CD8-positive, alpha-beta memory T cell (primary cell): ENCODE measurements at regions not wholly inside any gene's neighbourhood (a gene's known extent, or its start where the extent isn't known, plus 50 kb on each side); places are given as distances from the start of the nearest gene placed in this dataset.
"Not testable (repeated sequence)": the region's sequence is repeated elsewhere in the genome, so short reads cannot be mapped to it uniquely, and the experiment has no call there.

ENCODE experiments used
- CTCF ChIA-PET: fragments of 350-600 bp; sonication (Branson Sonifier 250); formaldehyde crosslinking; loops from one replicate; lab custom pipeline; 2021; ENCODE audit warnings: antibody characterized with exemption; lab: Charles Lee
- POLR2A ChIA-PET: fragments of 350-600 bp; sonication (Branson Sonifier 250); formaldehyde crosslinking; loops from one replicate; lab custom pipeline; 2021; ENCODE audit warnings: antibody characterized with exemption; lab: Charles Lee
- DNase-seq, 5 donors: peaks; one replicate each; pipeline versions ENCODE4 v3.0.0 to v3.0.0-alpha.2; 2020 to 2022; ENCODE audit warnings: mixed read lengths in 1 of 5
- H3K27ac ChIP-seq: one replicate; pipeline ENCODE4 v1.7.0; 2013; ENCODE audit warnings: low read depth, mild to moderate bottlenecking, low read length, moderate library complexity
- H3K27me3 ChIP-seq: 2 replicates; pipeline ENCODE4 v1.7.0; 2013; ENCODE audit warnings: low read length, mild to moderate bottlenecking; ENCODE audit not compliant: insufficient read depth, poor library complexity, severe bottlenecking
- H3K36me3 ChIP-seq: 2 replicates; pipeline ENCODE4 v1.7.0; 2013; ENCODE audit warnings: mild to moderate bottlenecking, low read length, moderate library complexity; ENCODE audit not compliant: insufficient read depth
- H3K4me1 ChIP-seq: 2 replicates; pipeline ENCODE4 v1.7.0; 2013; ENCODE audit warnings: mild to moderate bottlenecking, low read length, moderate library complexity; ENCODE audit not compliant: insufficient read depth
- H3K4me3 ChIP-seq: 2 replicates; pipeline ENCODE4 v1.7.0; 2013; ENCODE audit warnings: mild to moderate bottlenecking, low read length
- H3K9me3 ChIP-seq: 2 replicates; pipeline ENCODE4 v1.7.0; 2013; ENCODE audit warnings: mild to moderate bottlenecking, low read length
- H3K27ac Mint-ChIP-seq, 8 donors: one replicate each; pipeline ENCODE4 v1.8.0; 2020 to 2021; ENCODE audit warnings: mixed read lengths in 8 of 8, mild to moderate bottlenecking in 6 of 8, inconsistent platforms in 3 of 8, moderate library complexity in 3 of 8
- H3K27me3 Mint-ChIP-seq, 2 donors: one replicate each; pipeline ENCODE4 v1.8.0; 2020 to 2021; ENCODE audit warnings: mixed read lengths in 2 of 2, mild to moderate bottlenecking in 1 of 2, moderate library complexity in 1 of 2
- H3K36me3 Mint-ChIP-seq, 3 donors: one replicate each; pipeline ENCODE4 v1.8.0; 2020 to 2021; ENCODE audit warnings: mixed read lengths in 3 of 3, inconsistent platforms in 1 of 3, mild to moderate bottlenecking in 1 of 3
- H3K4me1 Mint-ChIP-seq, 3 donors: one replicate each; pipeline ENCODE4 v1.8.0; 2020 to 2021; ENCODE audit warnings: mixed read lengths in 3 of 3, inconsistent platforms in 1 of 3, mild to moderate bottlenecking in 1 of 3
- H3K4me3 Mint-ChIP-seq, 7 donors: one replicate each; pipeline ENCODE4 v1.8.0; 2020 to 2021; ENCODE audit warnings: mixed read lengths in 7 of 7, mild to moderate bottlenecking in 6 of 7, moderate library complexity in 4 of 7, inconsistent platforms in 2 of 7
- H3K9me3 Mint-ChIP-seq, 5 donors: one replicate each; pipeline ENCODE4 v1.8.0; 2020 to 2022; ENCODE audit warnings: mixed read lengths in 5 of 5, mild to moderate bottlenecking in 3 of 5, moderate library complexity in 2 of 5, inconsistent platforms in 1 of 5

- no peaks in the 10 kb centered on the region for H3K36me3 ChIP-seq
- no peaks in the 10 kb centered on the region for H3K36me3 Mint-ChIP-seq
- no peak overlapping the region for H3K27ac Mint-ChIP-seq
- no peaks in the 10 kb centered on the region for H3K4me1 Mint-ChIP-seq
- POLR2A ChIA-PET = no interaction called here
- no peak overlapping the region for H3K4me3 ChIP-seq
- no peaks in the 10 kb centered on the region for H3K27me3 ChIP-seq
- CTCF ChIA-PET = no interaction called here
- no peak for DNase-seq
- no peaks in the 10 kb centered on the region for H3K27me3 Mint-ChIP-seq
- peaks cover 4 to 35% (median 16%) of the 10 kb centered on the region in 5 donors for H3K9me3 Mint-ChIP-seq
- no peaks in the 10 kb centered on the region for H3K9me3 ChIP-seq
- H3K4me1 ChIP-seq = no peaks in the 10 kb centered on the region
- H3K27ac ChIP-seq = no peak overlapping the region
- H3K4me3 Mint-ChIP-seq = no peak overlapping the region
These were observed 447.9 kb downstream of the SPATA31D1 start for GRCh38 chr9:82436475-82436874.

DNA sequence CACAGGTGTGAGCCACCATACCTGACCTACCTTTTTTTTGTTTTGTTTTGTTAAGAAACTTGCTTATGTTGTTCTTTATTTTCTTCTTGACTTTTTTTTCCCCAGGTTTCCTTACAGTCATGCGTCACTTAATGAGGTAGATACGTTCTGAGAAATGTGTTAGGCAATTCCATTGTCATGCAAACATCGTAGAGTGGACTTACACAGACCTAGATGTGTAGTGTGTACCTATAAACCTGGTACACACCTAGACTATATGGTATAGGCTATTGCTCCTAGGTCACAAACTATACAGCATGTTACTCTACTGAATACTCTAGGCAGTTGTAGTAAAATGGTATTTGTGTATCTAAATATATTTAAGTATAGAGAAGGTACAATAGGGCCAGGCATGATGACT lies 448.6 kb downstream of the SPATA31D1 start:
- H3K4me3 Mint-ChIP-seq, POLR2A ChIA-PET: not testable (repeated sequence)

DNA sequence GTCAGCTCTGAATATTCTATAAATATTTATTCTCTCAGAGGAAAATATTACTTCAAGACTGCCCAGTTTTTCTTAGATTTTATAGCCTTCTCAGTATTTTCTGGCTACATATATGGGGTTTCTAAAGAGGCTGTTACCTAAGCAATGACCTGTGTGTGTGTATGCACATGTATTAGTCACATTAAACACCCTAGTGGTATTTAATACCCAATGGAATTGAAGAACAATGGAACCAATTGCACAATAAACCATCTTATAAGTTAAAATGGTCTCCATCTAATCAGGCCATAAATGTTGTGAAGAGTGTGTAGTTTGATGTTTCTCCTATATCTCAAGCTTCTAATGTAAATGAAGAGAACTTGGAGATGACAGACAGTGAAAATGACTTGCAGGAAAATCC lies 450.0 kb downstream of the SPATA31D1 start:
- Mint-ChIP-seq H3K27ac (no peak overlapping the region), H3K36me3 (no peaks in the 10 kb centered on the region), H3K9me3 (peaks cover 7 to 43% (median 16%) of the 10 kb centered on the region in 5 donors), H3K4me1 (no peaks in the 10 kb centered on the region), H3K27me3 (no peaks in the 10 kb centered on the region), H3K4me3 (no peak overlapping the region)
- Histone ChIP-seq H3K4me1 (no peaks in the 10 kb centered on the region), H3K36me3 (no peaks in the 10 kb centered on the region), H3K27ac (no peak overlapping the region), H3K27me3 (no peaks in the 10 kb centered on the region), H3K9me3 (no peaks in the 10 kb centered on the region), H3K4me3 (no peak overlapping the region)
- CTCF ChIA-PET = no interaction called here
- no peak for DNase-seq
- POLR2A ChIA-PET = no interaction called here

More for the DNA sequence above, 448.6 kb downstream of the SPATA31D1 start:
- H3K36me3 Mint-ChIP-seq, H3K27ac Mint-ChIP-seq, H3K27ac ChIP-seq, H3K36me3 ChIP-seq, H3K9me3 ChIP-seq, H3K27me3 Mint-ChIP-seq, H3K4me1 Mint-ChIP-seq, DNase-seq, H3K4me1 ChIP-seq, H3K27me3 ChIP-seq, CTCF ChIA-PET, H3K4me3 ChIP-seq: not testable (repeated sequence)
- peaks cover 7 to 39% (median 14%) of the 10 kb centered on the region in 5 donors for H3K9me3 Mint-ChIP-seq

DNA sequence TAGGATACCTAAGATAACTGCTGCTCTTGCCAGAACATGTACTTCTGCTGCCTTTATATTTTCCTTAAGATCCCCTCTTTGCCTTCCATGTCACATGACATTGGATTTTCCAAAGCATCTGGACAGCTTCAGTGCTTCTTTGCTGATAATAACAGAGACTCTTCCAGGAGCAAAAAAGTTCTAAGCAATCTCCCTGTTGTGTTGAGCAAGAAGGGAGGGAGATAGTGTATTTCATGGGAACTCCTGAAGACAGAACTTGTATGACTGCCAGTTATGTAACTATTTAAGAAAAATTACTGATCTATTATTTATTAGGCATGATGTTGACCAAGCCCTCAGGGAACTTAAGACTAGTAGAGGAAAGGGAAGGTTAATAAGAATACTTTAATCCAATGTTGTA lies 454.7 kb downstream of the SPATA31D1 start:
- DNase-seq = no peak
- H3K4me1 Mint-ChIP-seq = no peaks in the 10 kb centered on the region
- no peak overlapping the region for H3K4me3 Mint-ChIP-seq
- H3K4me3 ChIP-seq = no peak overlapping the region
- no peaks in the 10 kb centered on the region for H3K27me3 Mint-ChIP-seq
- no peaks in the 10 kb centered on the region for H3K9me3 ChIP-seq
- no peaks in the 10 kb centered on the region for H3K4me1 ChIP-seq
- ChIA-PET CTCF (no interaction called here), POLR2A (no interaction called here)
- no peaks in the 10 kb centered on the region for H3K36me3 Mint-ChIP-seq
- no peak overlapping the region for H3K27ac Mint-ChIP-seq
- H3K36me3 ChIP-seq = no peaks in the 10 kb centered on the region
- peaks cover 7 to 41% (median 19%) of the 10 kb centered on the region in 5 donors for H3K9me3 Mint-ChIP-seq
- no peak overlapping the region for H3K27ac ChIP-seq
- no peaks in the 10 kb centered on the region for H3K27me3 ChIP-seq

DNA sequence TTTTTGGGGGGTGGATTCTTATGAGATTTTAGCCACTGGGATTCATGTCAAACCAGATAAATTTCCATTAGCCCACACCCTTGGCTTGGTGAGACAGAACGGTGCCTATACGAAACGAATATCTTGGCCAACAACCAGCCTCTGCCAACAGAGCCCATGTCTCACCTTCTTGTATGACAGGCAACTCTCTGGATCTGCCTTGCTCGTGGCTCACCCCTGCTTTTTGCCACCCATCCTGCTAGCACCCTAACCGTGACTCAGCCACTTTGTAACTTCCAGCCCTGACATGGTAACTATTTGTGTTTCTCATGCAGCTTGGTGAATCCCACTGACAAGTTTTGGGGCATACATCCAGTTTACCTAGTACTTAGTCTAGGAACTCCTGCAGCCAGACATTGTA lies 457.0 kb downstream of the SPATA31D1 start:
- Mint-ChIP-seq H3K27ac (no peak overlapping the region), H3K4me1 (no peaks in the 10 kb centered on the region), H3K9me3 (peaks cover 5 to 34% (median 13%) of the 10 kb centered on the region in 5 donors), H3K36me3 (no peaks in the 10 kb centered on the region), H3K4me3 (no peak overlapping the region), H3K27me3 (no peaks in the 10 kb centered on the region)
- H3K27ac ChIP-seq = no peak overlapping the region
- H3K9me3 ChIP-seq = no peaks in the 10 kb centered on the region
- POLR2A ChIA-PET = no interaction called here
- no peaks in the 10 kb centered on the region for H3K4me1 ChIP-seq
- H3K36me3 ChIP-seq = no peaks in the 10 kb centered on the region
- DNase-seq = no peak
- CTCF ChIA-PET = no interaction called here
- H3K4me3 ChIP-seq = no peak overlapping the region
- no peaks in the 10 kb centered on the region for H3K27me3 ChIP-seq

- no peaks in the 10 kb centered on the region for H3K9me3 ChIP-seq
- peaks cover 6 to 38% (median 17%) of the 10 kb centered on the region in 5 donors for H3K9me3 Mint-ChIP-seq
- H3K36me3 ChIP-seq = no peaks in the 10 kb centered on the region
- no peaks in the 10 kb centered on the region for H3K27me3 Mint-ChIP-seq
- no peak overlapping the region for H3K4me3 Mint-ChIP-seq
- no peaks in the 10 kb centered on the region for H3K36me3 Mint-ChIP-seq
- no peak overlapping the region for H3K27ac ChIP-seq
- no peak for DNase-seq
- POLR2A ChIA-PET = no interaction called here
- H3K27ac Mint-ChIP-seq = no peak overlapping the region
- CTCF ChIA-PET = no interaction called here
- H3K4me3 ChIP-seq = no peak overlapping the region
- H3K4me1 Mint-ChIP-seq = no peaks in the 10 kb centered on the region
- no peaks in the 10 kb centered on the region for H3K27me3 ChIP-seq
- H3K4me1 ChIP-seq = no peaks in the 10 kb centered on the region
These were observed 458.8 kb downstream of the SPATA31D1 start for GRCh38 chr9:82447343-82447742.

GRCh38 chr9:82449986-82450385 lies 461.4 kb downstream of the SPATA31D1 start:
- H3K4me3 Mint-ChIP-seq = no peak overlapping the region
- no peak overlapping the region for H3K27ac Mint-ChIP-seq
- CTCF ChIA-PET = no interaction called here

GRCh38 chr9:82454509-82455190 lies 466.1 kb downstream of the SPATA31D1 start:
- no peaks in the 10 kb centered on the region for H3K9me3 ChIP-seq
- Mint-ChIP-seq H3K27ac (no peak overlapping the region), H3K4me1 (no peaks in the 10 kb centered on the region), H3K36me3 (peaks cover 0 to 3% (median 0%) of the 10 kb centered on the region in 3 donors), H3K27me3 (no peaks in the 10 kb centered on the region), H3K9me3 (peaks cover 2 to 32% (median 5%) of the 10 kb centered on the region in 5 donors), H3K4me3 (no peak overlapping the region)
- no peak for DNase-seq
- H3K4me1 ChIP-seq = no peaks in the 10 kb centered on the region
- H3K27me3 ChIP-seq = no peaks in the 10 kb centered on the region
- ChIA-PET CTCF (no interaction called here), POLR2A (no interaction called here)
- no peak overlapping the region for H3K27ac ChIP-seq
- H3K4me3 ChIP-seq = no peak overlapping the region
- H3K36me3 ChIP-seq = no peaks in the 10 kb centered on the region

More at GRCh38 chr9:82449986-82450385, 461.4 kb downstream of the SPATA31D1 start:
- POLR2A ChIA-PET = no interaction called here
- Mint-ChIP-seq H3K4me1 (no peaks in the 10 kb centered on the region), H3K27me3 (no peaks in the 10 kb centered on the region), H3K36me3 (no peaks in the 10 kb centered on the region), H3K9me3 (peaks cover 8 to 40% (median 15%) of the 10 kb centered on the region in 5 donors)
- DNase-seq = no peak
- Histone ChIP-seq H3K27me3 (no peaks in the 10 kb centered on the region), H3K9me3 (no peaks in the 10 kb centered on the region), H3K4me3 (no peak overlapping the region), H3K36me3 (no peaks in the 10 kb centered on the region), H3K27ac (no peak overlapping the region), H3K4me1 (no peaks in the 10 kb centered on the region)
